Cardiac muscle cell (in vitro differentiated cells and primary cell): ENCODE measurements at regions not wholly inside any gene's neighbourhood (a gene's known extent, or its start where the extent isn't known, plus 50 kb on each side); places are given as distances from the start of the nearest gene placed in this dataset.
A peak's percentile ranks its signal among the peaks of the same experiment; 100 is the strongest.

Experiments used
- DNase-seq, 2 donors: peaks; one replicate each; pipeline versions ENCODE4 v3.0.0 to v3.0.0-alpha.2; 2010 to 2017; ENCODE audit warnings: low read depth in 1 of 2, low spot score in 1 of 2
- H3K27ac ChIP-seq: fragments of 200-600 bp; sonication (generic); 2 replicates; pipeline ENCODE4 v1.5.1; 2016
- H3K27me3 ChIP-seq: fragments of 200-600 bp; sonication (generic); 2 replicates; pipeline ENCODE4 v1.6.0; 2016; ENCODE audit warnings: control low read depth
- H3K36me3 ChIP-seq: fragments of 200-600 bp; sonication (generic); 2 replicates; pipeline ENCODE4 v1.5.1; 2016; ENCODE audit warnings: control low read depth
- H3K4me1 ChIP-seq: fragments of 200-600 bp; sonication (generic); 2 replicates; pipeline ENCODE4 v1.8.1; 2017; ENCODE audit warnings: low read depth, mild to moderate bottlenecking, mixed run types
- H3K4me3 ChIP-seq: fragments of 200-600 bp; sonication (generic); 2 replicates; pipeline ENCODE4 v1.5.1; 2016; ENCODE audit warnings: mild to moderate bottlenecking
- H3K9me3 ChIP-seq: fragments of 200-600 bp; sonication (generic); 2 replicates; pipeline ENCODE4 v1.5.1; 2017; ENCODE audit warnings: low read depth, mild to moderate bottlenecking, control low read depth
- TF ChIP-seq, protein P1 (sequence below): IDR thresholded peaks from 2 replicates; pipeline ENCODE4 v1.5.1; 2012; ENCODE audit warnings: low read depth, mild to moderate bottlenecking, low read length

- Histone ChIP-seq H3K4me3 (no peak overlapping the region), H3K27me3 (no peaks in the 10 kb centered on the region), H3K36me3 (no peaks in the 10 kb centered on the region), H3K9me3 (no peaks in the 10 kb centered on the region), H3K4me1 (no peaks in the 10 kb centered on the region), H3K27ac (no peak overlapping the region)
- TF ChIP-seq, protein P1, sequence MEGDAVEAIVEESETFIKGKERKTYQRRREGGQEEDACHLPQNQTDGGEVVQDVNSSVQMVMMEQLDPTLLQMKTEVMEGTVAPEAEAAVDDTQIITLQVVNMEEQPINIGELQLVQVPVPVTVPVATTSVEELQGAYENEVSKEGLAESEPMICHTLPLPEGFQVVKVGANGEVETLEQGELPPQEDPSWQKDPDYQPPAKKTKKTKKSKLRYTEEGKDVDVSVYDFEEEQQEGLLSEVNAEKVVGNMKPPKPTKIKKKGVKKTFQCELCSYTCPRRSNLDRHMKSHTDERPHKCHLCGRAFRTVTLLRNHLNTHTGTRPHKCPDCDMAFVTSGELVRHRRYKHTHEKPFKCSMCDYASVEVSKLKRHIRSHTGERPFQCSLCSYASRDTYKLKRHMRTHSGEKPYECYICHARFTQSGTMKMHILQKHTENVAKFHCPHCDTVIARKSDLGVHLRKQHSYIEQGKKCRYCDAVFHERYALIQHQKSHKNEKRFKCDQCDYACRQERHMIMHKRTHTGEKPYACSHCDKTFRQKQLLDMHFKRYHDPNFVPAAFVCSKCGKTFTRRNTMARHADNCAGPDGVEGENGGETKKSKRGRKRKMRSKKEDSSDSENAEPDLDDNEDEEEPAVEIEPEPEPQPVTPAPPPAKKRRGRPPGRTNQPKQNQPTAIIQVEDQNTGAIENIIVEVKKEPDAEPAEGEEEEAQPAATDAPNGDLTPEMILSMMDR: no peak
- peak in 1 of 2 donors; percentile 75 for DNase-seq
Observed at GRCh38 chr13:99124794-99125316, 75.8 kb upstream of the UBAC2 start.

- H3K36me3 ChIP-seq: no peaks in the 10 kb centered on the region
- TF ChIP-seq, protein P1: no peak
- no peaks in the 10 kb centered on the region for H3K27me3 ChIP-seq
- no peak overlapping the region for H3K4me3 ChIP-seq
- H3K4me1 ChIP-seq: no peaks in the 10 kb centered on the region
- H3K9me3 ChIP-seq: no peaks in the 10 kb centered on the region
- DNase-seq: no peak
- no peak overlapping the region for H3K27ac ChIP-seq
Observed at GRCh38 chr13:99125326-99125915, 75.2 kb upstream of the UBAC2 start.

- Histone ChIP-seq H3K36me3 (no peaks in the 10 kb centered on the region), H3K27ac (no peak overlapping the region), H3K27me3 (no peaks in the 10 kb centered on the region), H3K4me3 (no peak overlapping the region), H3K9me3 (no peaks in the 10 kb centered on the region), H3K4me1 (no peaks in the 10 kb centered on the region)
- TF ChIP-seq, protein P1: no peak
- no peak for DNase-seq
Observed at GRCh38 chr13:99126821-99127220, 73.8 kb upstream of the UBAC2 start.

DNA sequence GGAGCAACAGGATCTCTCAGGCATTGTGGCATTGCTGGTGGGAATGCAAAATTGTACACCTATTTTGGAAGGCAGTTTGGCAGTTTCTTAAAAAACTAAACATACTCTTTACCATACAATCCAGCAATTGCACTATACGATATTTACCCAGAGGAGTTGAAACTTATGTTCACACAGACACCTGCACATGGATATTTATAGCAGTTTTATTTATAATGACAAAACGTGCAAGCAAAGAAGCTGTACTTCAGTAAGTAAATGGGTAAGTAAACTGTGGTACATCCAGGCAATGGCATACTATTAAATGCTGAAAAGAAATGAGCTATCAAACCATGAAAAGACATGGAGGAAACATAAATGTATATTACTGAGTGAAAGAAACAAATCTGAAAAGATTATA, 71.6 kb upstream of the UBAC2 start:
- H3K27me3 ChIP-seq: no peaks in the 10 kb centered on the region
- H3K9me3 ChIP-seq: no peaks in the 10 kb centered on the region
- no peak for DNase-seq
- H3K4me1 ChIP-seq: peaks cover 20% of the 10 kb centered on the region
- H3K36me3 ChIP-seq: no peaks in the 10 kb centered on the region
- TF ChIP-seq, protein P1: no peak
- no peak overlapping the region for H3K27ac ChIP-seq
- no peak overlapping the region for H3K4me3 ChIP-seq

DNA sequence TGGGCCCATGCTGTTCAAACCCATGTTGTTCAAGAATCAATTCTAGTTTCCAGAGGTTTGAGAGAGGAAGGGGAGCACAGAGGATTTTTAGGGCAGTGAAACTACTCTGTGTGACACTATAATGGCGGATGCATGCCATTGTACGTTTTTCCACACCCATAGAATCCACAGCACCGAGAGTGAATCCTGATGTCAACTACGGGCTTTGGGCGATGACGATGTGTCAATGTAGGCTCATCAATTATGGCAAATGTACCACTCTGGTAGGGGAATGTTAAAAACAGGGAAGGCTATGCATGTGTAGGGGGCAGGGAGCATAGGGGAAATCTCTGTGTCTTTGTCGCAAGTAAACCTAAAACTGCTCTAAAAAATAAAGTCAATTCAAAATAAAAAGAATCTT, 70.7 kb upstream of the UBAC2 start:
- TF ChIP-seq, protein P1: no peak

More for the DNA sequence above, 70.7 kb upstream of the UBAC2 start:
- H3K4me3 ChIP-seq: no peak overlapping the region
- H3K4me1 ChIP-seq: peaks cover 21% of the 10 kb centered on the region
- H3K36me3 ChIP-seq: no peaks in the 10 kb centered on the region
- no peaks in the 10 kb centered on the region for H3K27me3 ChIP-seq
- no peaks in the 10 kb centered on the region for H3K9me3 ChIP-seq
- DNase-seq: no peak
- H3K27ac ChIP-seq: no peak overlapping the region
